GM23248 (cell line): ENCODE measurements at regions not wholly inside any gene's neighbourhood (a gene's known extent, or its start where the extent isn't known, plus 50 kb on each side); places are given as distances from the start of the nearest gene placed in this dataset.

Experiments used
- EZH2 ChIP-seq: fragments of 200-600 bp; sonication (generic); IDR thresholded peaks from 2 replicates; pipeline ENCODE4 v1.6.1; 2018; ENCODE audit warnings: antibody characterized with exemption, mild to moderate bottlenecking; ENCODE audit not compliant: insufficient read depth, poor library complexity, severe bottlenecking
- EZH2phosphoT487 ChIP-seq: fragments of 200-600 bp; sonication (generic); IDR thresholded peaks from 2 replicates; pipeline ENCODE4 v1.6.1; 2018; ENCODE audit warnings: antibody characterized with exemption, moderate library complexity, mild to moderate bottlenecking, low read depth; ENCODE audit not compliant: insufficient read depth

DNA sequence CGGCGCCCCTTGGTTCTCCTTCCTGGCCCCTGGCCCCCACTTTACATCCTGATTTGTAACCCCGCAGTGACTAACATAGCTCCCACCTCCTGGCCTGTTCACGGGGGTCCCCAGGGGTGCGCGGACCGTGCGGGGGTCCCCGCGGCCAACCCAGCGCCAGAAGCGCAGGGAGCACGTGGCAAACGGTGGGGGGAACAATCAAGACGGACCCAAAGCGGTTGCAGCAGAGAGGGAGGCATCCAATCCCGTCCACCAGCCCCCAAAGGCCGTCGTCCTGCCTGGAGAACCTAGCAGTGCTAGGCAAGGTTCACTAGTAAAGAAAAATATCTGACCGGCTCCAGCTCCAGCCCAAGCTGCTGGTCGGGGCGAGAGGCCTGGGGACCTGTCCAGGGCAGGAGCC, 201.5 kb downstream of the AUH start:
- TF ChIP-seq EZH2 (no peak), EZH2phosphoT487 (no peak)
